Kidney (tissue), 13 donors: ENCODE measurements at regions not wholly inside any gene's neighbourhood (a gene's known extent, or its start where the extent isn't known, plus 50 kb on each side); places are given as distances from the start of the nearest gene placed in this dataset.

Source experiments
- DNase-seq, 5 donors: peaks; one replicate each; pipeline ENCODE4 v3.0.0-alpha.2; 2013 to 2020
- FAIRE-seq: peaks from 2 replicates; lab custom pipeline; 2012; peaks lifted over from hg19 to GRCh38; lab: Jason Lieb, UNC
- H3K27ac ChIP-seq, 2 donors: one replicate each; pipeline ENCODE4 v1.7.0; 2013; ENCODE audit warnings: low read depth in 2 of 2, low read length in 2 of 2, inconsistent platforms in 1 of 2
- H3K27me3 ChIP-seq: one replicate; pipeline ENCODE4 v1.7.1; 2013; ENCODE audit warnings: low read length, inconsistent platforms; ENCODE audit not compliant: control insufficient read depth, insufficient read depth
- H3K36me3 ChIP-seq, 3 donors: one replicate each; pipeline versions ENCODE4 v1.7.0 to v1.7.1; 2013; ENCODE audit warnings: low read length in 3 of 3, control low read depth in 1 of 3, inconsistent platforms in 1 of 3; ENCODE audit not compliant: insufficient read depth in 3 of 3, control insufficient read depth in 2 of 3
- H3K4me1 ChIP-seq, 3 donors: one replicate each; pipeline versions ENCODE4 v1.7.0 to v1.7.1; 2013; ENCODE audit warnings: low read length in 3 of 3, inconsistent platforms in 1 of 3, low read depth in 1 of 3; ENCODE audit not compliant: control insufficient read depth in 2 of 3, insufficient read depth in 2 of 3
- H3K4me3 ChIP-seq, 3 donors: one replicate each; pipeline versions ENCODE4 v1.7.0 to v1.8.1; 2013; ENCODE audit warnings: low read length in 3 of 3, control low read depth in 1 of 3, inconsistent platforms in 1 of 3
- H3K9ac ChIP-seq, 3 donors: one replicate each; pipeline versions ENCODE4 v1.7.0 to v1.7.1; 2013; ENCODE audit warnings: low read length in 3 of 3, control low read depth in 1 of 3, inconsistent platforms in 1 of 3
- H3K9me3 ChIP-seq, 3 donors: one replicate each; pipeline versions ENCODE4 v1.7.0 to v1.7.1; 2013; ENCODE audit warnings: low read length in 3 of 3, control low read depth in 1 of 3, inconsistent platforms in 1 of 3; ENCODE audit not compliant: control insufficient read depth in 2 of 3, insufficient read depth in 1 of 3
- intact Hi-C: fragments of 100-400 bp; cut with DNase I; formaldehyde crosslinking; loops from one replicate; pipeline ENCODE4 v1.11.1; 2022
- TF ChIP-seq, protein P1 (sequence below): IDR thresholded peaks from 3 replicates; pipeline ENCODE4 v1.5.1; 2012; ENCODE audit warnings: mild to moderate bottlenecking, moderate library complexity, borderline replicate concordance; ENCODE audit not compliant: insufficient read depth; ENCODE audit errors: extremely low read depth
- donor health status: control.
- donor health status: control.
- donor health status: control.
- donor health status: control.
- donor health status: control.
- donor health status: DM: yes; HTN: yes; CAD: no.
- donor health status: Normal renal cell carcinoma (clear cell type).

DNA sequence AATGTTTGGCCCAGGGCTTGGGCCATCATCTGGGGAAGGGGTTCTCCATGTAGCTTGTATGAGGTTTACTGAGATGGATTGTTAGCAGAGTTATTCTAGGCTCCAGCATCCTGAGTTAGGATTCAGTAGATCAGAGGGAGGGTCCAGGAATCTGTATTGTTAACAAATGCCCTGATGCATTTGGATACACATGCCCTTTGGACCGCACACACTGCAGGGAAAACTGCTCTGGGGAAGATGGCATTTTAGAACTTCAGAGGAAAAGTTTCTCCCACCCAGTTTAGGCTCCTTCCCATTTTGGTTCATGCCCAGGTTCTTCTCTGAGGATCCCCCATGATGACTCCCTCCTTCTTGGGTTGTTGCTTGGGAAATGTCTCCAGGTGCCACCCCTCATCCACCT is 193.3 kb downstream of the KTN1 start:
- FAIRE-seq (no peak), DNase-seq (no peak)
- Histone ChIP-seq H3K9me3 (no peaks in the 10 kb centered on the region), H3K27ac (no peak overlapping the region), H3K27me3 (no peaks in the 10 kb centered on the region), H3K4me3 (no peak overlapping the region), H3K36me3 (no peaks in the 10 kb centered on the region), H3K4me1 (no peaks in the 10 kb centered on the region), H3K9ac (no peak overlapping the region)
- TF ChIP-seq, protein P1, sequence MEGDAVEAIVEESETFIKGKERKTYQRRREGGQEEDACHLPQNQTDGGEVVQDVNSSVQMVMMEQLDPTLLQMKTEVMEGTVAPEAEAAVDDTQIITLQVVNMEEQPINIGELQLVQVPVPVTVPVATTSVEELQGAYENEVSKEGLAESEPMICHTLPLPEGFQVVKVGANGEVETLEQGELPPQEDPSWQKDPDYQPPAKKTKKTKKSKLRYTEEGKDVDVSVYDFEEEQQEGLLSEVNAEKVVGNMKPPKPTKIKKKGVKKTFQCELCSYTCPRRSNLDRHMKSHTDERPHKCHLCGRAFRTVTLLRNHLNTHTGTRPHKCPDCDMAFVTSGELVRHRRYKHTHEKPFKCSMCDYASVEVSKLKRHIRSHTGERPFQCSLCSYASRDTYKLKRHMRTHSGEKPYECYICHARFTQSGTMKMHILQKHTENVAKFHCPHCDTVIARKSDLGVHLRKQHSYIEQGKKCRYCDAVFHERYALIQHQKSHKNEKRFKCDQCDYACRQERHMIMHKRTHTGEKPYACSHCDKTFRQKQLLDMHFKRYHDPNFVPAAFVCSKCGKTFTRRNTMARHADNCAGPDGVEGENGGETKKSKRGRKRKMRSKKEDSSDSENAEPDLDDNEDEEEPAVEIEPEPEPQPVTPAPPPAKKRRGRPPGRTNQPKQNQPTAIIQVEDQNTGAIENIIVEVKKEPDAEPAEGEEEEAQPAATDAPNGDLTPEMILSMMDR: no peak
- intact Hi-C loops: no loop called here

DNA sequence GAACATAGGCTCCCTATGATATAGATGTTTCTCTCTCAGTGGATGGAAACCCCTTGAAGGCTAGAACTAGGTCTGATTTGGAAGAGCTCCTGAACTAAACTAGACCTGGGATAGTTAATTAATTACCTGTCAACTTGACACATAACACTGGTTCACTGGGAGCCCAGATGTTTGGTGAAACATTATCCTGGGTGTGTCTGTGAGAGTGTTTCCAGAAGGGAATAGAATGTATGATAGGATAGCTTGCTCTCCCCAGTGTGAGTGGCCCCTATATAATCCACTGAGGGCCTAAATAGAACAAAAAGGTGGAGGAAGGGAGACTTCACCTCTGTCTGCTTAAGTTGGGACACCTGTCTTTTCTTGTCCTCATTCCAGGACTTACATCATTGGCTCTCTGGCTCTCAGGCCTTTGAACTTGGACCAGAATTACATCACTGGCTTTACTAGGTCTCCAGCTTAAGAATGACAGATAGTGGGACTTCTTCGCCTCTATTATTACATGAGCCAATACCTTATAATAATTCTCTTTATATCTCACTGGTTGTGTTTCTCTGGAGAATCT is 194.1 kb downstream of the KTN1 start:
- no peaks in the 10 kb centered on the region for H3K9me3 ChIP-seq
- no peaks in the 10 kb centered on the region for H3K27me3 ChIP-seq
- FAIRE-seq: no peak
- intact Hi-C loops: no loop called here
- H3K36me3 ChIP-seq: no peaks in the 10 kb centered on the region
- TF ChIP-seq, protein P1: no peak
- no peak overlapping the region for H3K4me3 ChIP-seq
- H3K9ac ChIP-seq: no peak overlapping the region
- H3K4me1 ChIP-seq: no peaks in the 10 kb centered on the region
- DNase-seq: no peak
- H3K27ac ChIP-seq: no peak overlapping the region

DNA sequence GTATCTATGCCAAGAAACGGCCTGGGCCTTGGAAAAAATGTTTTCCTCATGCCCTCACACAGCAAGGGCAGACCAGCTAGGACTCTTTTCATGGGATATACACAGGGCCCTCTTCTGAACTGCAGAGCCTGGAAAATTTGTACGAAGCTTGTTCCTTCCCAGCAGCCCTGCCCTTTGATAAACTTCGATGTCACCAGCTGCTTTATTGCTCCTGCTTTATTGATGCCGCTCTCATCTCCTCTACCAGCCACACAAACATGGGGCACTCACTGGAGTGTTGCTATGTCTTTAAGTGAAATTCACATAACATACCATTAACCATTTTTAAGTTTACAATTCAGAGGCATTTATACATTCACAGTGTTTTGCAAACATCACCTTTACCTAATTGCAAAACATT is 197.9 kb downstream of the KTN1 start:
- H3K36me3 ChIP-seq: no peaks in the 10 kb centered on the region
- TF ChIP-seq, protein P1: no peak
- no peak overlapping the region for H3K9ac ChIP-seq
- peaks cover 0 to 12% (median 2%) of the 10 kb centered on the region in 3 donors for H3K4me1 ChIP-seq
- H3K27me3 ChIP-seq: no peaks in the 10 kb centered on the region
- no peak overlapping the region for H3K27ac ChIP-seq
- no peak for FAIRE-seq
- no peaks in the 10 kb centered on the region for H3K9me3 ChIP-seq
- no peak overlapping the region for H3K4me3 ChIP-seq
- intact Hi-C loops: no loop called here
- DNase-seq: no peak
